ENCODE measurements at regions not wholly inside any gene's neighbourhood (a gene's known extent, or its start where the extent isn't known, plus 50 kb on each side); places are given as distances from the start of the nearest gene placed in this dataset.

DNA sequence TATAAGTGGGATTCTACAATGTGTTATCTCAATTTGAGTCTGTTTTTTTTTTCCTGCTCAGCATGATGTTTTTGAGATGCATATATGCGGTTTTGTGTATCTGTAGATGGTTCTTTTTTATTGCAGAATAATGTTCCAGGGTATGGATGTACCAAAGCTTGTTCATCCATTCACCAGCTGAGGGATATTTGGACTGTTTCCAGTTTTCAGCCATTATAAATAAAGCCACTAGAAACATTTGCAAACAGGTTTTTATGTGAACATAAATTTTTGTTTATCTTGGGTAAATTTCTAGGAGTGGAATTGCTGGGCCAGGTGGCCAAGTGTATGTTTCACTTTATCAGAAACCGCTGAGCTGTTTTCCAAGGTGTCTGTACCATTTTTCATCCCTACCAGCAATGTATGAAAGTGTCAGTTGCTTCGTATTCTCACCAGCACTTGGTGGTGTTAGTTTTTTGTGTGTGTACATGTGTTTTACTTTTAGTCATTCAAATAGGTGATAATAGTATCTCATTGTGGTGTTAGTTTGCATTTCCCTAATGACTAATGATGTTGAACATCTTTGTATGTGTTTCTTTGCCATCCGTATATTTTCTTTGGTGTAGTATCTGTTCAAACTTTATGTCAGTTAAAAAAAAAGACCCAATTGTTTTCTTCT lies 124.2 kb downstream of the CEBPB start:
- no peak for DNase-seq

DNA sequence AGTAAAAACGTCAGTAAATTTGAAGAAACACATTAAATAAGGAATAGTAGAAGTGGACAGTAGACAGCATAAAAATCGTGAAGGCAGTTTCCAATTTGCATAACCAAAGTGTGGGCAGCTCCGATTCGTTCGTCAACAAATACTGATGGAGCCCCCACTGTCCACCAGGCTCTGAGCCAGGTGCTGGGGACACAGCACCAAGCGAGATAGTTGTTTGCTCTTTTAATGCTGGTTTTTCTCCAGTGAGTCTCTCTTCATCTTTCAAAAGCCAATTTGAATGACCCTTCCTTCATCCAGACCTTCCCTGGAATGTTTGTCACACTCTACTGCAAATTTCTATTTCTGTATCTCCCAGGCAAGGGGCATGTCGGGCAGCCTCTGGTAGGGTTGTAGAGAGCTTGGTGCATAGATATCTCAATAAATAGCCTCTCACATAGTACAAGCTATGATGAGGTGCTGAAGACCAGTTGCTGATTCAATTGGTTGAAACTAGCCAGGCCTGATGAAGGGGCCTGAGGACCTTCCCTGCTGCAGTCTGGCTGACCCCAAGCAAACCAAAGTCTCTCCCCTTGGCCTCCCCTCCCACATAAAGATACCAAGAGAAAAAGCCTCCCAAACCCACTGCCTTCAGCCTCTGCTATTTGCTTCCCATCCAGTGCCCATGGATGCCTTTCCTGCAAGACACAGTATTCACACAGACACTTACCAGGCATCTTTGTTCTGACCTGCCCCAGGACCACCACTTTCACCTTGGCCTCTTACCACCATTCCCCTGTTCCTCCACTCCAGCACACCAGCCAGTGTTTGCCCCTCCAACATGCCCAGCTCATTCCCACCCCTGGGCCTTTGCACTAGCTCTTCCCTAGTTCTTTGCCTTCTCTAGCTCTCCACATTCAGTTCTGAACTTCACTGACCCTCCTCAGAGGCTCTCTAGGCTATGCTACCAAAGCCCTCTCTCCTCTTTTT lies 125.2 kb downstream of the CEBPB start:
- DNase-seq, result no peak

DNA sequence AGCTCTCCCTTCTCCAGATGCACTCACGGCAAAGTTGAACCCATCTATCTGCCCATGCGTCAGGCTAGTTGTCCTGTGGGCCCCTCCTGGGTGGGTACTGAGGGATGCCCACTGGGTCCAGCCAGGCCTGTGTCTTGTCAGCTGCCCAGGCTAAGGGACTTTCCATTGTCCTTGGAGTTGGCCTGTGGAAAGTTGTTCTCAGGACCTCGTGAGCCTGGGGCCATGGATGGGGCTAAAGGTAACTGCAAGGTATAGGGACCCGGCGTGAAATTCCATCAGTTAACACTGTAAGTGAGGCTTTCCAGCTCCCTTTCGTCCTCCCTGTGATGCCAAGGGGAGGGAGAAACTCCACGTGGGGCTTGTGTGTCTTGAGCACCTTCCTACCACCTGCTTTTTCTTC lies 126.5 kb downstream of the CEBPB start:
- no peak for DNase-seq

DNA sequence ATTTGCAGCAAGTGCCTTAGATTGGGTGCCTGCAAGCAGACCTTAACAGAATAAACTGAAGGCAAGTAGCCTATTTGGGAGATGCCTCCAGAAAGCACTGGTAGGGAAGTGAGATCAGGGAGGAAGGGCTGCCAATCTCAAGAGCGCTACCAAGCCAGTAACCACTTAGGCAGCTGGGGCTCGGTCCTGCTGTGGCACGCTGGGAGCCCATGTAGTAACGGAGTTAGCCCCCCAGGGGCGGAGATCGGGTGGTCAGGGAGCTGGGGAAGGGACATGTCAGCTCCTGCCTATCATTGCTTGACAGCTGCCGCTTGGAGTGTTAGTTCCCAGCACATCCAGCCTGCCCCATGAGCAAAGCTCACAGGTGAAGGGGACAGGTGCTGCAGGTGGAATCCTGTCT lies 127.0 kb downstream of the CEBPB start:
- no peak for DNase-seq

DNA sequence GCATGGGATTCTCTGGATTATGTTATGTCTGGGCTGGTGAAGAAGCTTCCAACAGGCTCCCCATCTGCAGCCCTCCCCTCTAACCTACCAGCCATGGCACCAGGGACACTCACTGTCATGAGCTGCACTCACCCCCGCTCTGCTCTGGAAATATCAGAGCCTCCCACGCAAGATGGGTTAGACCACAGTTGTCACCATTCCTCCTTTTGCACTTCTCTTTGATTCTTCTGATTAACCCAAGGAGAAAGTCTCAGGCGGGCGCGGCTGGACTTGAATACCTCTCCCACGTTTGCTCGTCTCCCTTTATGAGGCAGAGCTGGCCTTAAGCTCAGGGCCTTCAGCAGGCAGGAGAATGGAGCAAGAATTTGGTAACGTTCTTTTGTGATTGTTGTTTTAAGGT lies 128.1 kb downstream of the CEBPB start:
- no peak for DNase-seq

DNA sequence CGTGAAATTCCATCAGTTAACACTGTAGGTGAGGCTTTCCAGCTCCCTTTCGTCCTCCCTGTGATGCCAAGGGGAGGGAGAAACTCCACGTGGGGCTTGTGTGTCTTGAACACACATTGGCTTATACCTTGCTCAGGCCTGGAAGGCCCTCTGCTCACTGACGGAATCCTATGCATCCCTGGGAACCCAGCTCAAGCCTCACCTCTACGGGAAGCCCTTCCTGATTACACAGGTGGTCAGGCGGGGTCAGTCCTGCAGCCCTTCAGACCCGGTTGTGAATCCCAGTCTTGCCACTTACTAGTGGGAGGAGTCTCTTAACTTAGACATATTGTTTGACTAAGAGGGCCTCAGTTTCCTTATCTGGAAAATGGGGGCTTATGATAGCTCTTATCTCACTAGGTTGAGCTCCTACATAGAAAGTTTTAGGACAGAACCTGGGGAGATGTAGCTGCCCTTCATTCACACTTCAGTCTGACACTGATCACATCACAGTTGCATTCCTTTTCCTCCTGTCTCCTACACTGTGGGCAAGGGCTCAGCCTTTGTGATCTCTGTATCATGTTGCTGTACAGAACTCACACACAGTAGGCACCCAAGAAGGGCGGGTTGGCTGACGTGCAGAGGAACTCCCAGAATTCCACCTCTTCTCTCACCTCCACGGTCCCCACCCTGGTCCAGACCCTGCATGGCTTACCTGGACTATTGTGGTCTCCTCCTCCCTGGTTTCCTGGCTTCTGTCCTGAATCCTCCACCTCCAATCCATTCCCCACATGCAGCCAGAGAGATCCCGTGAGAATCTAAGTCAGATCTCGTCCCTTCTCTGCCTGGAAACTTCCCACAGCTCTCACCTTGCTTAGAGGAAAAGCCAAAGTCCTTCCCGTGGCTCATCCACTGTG lies 129.6 kb downstream of the CEBPB start:
- no peak for DNase-seq

DNA sequence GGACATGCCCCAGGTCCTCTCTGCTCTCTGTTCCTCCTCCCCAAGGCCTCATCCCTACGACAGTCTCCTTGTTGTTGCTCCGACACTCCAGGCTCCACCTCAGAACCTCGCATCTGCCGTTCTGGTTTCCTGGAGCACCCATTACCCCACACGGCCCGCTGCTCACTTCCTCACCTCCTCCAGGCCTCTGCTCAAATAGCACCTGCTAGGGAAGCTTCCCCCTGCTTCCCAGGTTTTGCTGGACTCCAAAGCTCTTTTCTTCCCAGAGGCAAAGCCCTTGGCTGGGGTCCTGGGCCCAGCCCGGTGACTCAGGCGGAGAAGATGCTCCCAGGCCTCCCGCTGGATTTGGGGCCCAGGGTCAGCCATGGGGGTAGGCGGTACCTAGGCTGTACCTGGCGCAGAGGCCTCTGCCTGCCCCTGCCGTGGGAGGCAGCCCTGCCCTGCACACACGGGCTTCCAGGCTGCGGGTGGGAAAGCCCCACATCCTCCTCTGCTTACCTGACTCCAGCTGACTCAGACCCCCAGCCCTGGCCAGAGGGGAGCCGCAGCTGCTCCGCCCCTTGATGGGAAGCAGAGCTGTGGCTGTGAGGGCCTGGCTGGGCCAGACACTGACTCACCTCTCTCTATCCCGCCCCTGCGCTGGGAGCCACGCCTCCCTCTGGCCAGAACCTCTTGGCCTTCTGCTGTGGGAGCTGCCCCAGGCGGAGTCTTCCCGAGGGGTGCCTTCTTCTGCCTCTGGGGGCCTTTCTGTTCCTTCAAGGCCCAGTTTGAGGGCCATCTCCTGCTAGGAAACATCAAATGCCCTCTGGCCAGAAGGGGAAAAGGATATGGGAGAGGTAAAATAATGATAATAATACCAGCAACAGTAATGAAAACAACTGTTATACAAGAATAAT lies 130.5 kb downstream of the CEBPB start:
- DNase-seq, result no peak

DNA sequence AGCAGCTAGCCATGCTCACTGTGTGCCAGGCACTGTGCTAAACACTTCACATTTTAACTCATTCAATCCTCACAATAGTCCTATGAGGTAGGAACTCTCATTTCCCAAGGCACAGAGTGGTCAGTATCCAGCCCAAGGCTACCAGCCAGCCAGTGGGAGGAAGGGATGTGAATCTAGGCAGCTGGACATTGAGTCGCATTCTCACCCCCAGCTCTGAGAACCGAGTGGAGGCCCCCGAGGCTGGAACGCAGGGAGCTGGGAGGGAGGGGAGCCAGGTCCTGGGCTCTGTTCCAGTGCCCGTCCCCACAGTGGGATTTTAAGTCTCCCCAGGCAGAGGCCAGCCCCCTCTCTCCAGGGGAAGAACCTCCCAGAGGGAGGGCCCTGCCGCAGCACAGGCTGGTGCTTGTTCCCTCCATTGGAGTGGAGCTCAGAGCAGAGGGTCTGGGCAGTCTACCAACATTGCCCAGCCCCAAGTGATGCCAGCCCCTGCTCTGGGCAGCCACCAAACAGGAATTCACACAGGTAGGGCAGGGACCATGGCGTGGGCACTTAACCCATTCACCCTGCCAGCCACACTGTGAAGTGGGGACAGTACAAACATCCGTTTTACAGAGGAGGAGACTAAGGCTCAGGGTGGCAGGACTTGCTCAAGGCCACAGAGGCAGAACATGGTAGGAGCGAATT lies 131.3 kb downstream of the CEBPB start:
- DNase-seq, result no peak

DNA sequence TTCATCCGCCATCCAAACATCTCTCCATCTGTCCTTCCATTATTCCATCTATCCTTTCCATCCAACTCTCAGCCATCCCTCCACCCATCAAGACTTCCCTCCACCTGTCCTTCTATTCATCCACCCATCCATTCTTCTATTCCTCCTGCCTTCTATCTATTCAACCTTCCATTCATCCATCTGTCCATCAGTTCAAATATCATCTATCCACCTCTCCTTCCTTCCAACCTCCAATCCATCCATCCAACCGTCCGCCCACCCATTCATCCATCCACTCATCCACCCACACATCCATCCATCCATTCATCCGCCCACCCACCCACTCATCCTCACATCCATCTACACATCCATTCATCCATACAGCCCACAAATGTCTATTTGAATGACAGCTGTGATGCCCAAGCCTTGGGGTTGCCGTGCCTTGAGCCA lies 132.1 kb downstream of the CEBPB start:
- DNase-seq, result no peak

DNA sequence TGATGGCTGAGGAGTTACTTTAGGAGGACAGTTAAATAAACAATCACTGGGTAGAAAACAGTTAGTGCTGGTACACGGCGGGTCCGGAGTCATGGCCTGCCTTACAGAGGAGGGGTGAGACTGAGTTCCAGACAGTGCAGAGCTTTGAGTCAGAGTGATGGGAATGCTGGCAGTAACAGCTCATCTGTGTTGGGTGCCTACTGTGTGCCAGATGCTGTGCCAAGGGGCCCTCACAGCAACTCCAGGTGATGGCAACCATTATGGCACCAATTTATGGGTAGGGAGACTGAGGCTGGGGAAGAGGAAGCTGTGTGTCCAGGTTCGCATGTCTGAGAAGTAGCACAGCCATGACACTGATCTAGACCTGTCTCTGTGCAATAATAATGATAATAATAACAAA lies 132.6 kb downstream of the CEBPB start:
- DNase-seq, result no peak

DNA sequence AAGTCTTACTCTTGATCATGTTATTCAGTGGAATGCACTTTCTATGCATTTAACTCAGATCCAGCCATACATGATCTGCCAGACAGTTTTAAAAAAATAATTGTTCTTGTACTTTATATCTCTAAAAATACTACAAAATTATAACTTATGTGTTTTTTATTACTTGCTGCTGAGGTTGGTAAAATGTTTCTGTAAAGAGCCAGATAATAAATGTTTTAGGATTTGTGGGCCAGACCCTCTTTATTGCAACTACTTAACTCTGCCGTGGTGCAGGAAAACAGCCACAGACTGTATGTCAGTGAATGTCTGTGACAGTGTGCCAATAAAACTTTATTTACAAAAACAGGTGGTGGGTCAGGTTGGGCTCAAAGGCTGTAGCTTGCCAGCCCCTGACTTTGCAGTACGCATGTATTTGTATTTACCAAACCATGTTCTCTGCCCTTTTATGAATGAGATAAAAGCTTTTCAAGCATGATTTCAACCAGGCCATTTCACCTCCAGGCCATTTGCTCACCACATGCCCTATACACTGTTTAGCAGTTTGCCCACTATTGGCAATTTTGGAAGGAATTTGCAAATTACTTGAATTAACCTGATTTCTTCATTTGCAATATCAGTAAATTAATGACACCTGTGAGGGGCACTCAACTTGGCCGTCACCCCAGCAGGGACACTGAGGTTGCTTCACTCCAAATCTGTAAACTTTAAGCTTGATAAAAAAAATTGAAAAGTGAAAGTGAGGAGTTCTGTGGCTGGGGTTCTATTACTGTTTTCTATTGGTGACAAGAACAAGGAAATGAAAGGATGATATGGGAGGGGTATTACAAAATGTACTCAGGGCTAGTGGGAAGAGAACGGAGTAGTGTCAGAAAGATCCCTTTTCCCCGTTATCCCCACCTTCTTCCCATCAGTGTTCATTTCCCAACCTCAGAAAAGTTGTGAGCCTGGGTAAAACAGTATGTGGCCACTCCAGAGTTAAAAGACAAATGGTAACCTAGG lies 133.4 kb downstream of the CEBPB start:
- DNase-seq, result no peak

DNA sequence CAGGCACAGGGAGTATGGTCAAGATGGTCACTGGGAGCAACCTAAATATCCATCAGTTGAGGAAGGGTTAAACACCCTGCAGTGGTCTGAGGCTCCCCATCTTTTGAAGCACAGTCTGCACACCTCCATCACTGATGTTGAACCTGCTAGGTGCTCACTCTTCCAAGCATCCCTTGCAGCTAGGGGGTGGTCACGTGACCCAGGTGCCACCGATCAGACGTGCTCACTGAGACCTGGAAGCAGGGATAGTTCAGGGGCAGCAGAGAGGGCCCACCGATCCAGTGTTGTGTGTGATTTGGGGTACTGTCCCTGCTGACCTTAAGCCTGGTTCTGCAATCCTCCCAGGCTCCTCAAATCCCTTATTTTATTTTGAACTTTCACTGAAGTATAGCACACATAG lies 134.6 kb downstream of the CEBPB start:
- DNase-seq, result no peak

DNA sequence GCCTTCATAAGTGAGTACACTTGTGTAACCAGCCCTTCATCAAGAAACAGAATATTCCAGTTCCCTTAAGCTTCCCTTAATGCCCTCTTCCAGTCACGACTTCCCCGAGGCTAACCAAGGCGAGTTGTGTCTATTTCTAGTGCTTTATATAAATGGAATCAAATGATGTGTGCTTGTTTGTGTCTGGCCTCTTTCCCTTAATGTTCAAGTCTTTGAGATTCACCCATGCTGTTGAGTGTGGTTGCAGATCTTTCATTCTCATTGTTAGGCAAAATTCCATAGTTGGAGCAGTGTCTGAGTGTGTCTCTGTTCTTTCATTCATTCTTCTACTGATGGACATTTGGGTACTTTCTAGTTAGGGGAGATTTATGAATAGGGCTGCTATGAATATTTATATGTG lies 135.0 kb downstream of the CEBPB start:
- DNase-seq, result no peak

DNA sequence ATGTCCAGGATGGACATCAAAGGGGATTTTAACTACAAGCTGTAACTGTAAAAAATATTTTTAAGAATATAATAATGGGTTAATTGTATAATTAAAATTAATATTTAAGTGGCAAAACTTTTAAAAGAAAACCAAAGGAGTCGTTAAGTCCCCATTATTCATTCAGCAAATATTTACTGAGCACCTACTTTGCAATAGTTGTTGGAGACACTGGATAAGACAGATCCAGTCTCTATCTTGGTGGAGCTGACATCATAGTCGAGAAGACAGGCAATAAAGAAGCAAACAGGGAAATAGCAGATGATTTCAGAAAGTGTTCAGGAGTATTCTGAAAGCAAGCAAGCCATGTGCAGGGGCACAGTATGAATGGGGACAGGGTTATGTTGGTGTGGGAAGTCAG lies 137.0 kb downstream of the CEBPB start:
- DNase-seq, result no peak

DNA sequence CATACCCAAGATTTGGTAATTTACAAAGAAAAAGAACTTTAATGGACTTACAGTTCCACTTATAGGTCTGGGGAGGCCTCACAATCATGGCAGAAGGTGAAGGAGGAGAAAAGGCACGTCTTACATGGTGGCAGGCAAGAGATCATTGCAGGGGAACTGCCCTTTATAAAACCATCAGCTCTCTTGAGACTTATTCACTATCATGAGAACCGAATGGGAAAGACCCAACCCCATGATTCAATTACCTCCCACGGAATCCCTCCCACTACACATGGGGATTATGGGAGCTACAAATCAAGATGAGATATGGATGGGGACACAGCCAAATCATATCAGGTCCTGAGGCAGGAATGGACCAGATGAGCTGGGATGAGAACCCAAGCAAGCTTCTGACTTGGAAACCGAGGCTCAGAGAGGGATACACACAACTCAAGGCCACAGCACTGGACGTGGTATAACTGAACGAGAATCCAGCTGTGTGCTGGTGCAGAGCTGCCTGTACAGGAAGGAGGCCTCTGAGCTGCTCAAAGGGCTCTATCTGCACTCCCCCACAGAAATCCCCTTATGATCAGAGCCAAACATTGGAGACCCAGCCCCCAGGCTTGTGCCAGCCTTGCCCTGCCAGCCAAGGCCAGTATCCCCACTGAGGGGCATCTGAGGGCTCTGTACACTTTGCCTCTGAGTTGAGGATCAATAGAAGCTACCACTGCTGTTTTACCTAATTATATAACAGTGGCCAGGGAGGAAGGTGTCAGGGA lies 137.8 kb downstream of the CEBPB start:
- no peak for DNase-seq

DNA sequence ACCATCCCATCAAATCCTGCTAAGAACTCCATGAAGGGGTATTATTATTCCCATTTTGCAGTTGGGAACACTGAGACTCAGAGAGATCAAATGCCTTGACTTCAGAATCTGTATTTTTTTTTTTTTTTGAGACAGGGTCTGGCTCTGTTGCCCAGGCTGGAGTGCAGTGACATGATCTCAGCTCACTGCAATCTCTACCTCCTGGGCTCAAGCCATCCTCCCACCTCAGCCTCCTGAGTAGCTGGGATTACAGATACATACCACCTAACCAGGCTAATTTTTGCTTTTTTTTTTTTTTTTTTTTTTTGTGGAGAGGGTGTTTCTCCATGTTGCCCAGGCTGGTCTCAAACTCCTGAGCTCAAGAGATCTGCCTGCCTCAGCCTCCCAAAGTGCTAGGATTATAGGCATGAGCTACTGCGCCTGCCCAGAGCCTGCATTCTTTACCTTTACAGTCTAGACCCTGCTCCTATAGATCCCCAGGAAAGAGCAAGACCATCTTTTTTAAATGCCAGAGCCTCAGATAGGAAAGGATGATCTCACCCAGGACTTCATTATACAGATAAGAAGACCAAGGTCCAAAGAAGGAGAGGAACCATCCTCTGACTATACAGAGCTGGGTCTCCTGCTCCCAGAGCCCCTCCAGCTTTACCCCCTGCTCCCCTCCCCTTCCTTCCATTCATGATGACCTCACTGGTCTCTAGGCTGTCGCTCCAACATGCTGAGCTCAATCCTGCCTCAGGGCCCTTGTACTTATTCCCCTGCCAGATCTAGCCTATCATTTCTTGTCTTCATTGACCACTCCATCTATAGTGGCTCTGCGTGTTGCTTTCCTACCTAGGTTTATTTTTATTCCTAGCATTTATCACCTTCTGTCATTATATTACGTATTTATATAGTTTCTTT lies 138.6 kb downstream of the CEBPB start:
- DNase-seq, result no peak

DNA sequence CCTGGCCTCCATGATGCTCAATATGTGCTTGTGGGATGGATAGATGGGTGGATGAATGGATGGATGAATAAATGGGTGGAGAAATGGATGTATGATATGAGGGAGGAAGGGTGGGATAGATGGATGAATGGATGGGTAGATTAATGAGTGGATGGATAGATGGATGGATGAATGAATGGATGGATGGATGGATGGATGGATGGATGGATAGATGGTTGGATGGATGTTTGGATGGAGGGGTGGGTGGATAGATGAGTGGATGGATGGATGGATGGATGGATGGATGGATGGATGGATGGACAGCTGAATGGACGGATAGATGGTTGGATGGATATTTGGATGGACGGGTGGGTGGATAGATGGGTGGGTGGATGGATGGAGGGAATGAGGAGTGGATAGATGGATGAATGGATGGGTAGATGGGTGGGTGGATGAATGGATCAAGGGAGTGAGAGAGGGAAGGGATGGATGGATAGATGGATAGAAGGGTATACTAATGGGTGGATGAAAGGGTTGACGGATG lies 139.4 kb downstream of the CEBPB start:
- DNase-seq, result no peak
